ENCODE measurements at regions not wholly inside any gene's neighbourhood (a gene's known extent, or its start where the extent isn't known, plus 50 kb on each side); places are given as distances from the start of the nearest gene placed in this dataset.

DNA sequence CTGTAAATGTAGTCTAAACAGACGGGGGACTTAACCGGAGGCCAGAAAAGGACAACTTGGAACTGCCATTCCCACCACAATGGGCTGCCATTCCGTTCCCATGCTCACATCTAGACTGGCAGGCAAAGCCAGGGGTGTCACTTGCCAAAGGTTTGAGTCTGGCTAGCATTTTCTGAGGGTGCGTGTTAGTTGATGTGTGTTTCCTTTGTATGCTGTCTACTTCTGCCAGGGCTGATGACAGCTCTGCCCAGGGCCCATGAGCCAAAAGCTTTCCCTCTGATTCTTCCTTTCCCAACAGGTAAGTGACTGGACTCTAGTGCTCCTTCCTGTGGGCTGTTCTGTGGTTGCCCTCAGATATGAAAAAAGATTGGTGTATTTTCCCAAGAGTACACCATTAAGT is 68.0 kb downstream of the ZNF608 start:
- no peak overlapping the region for H3K9ac ChIP-seq (ENCODE audit: control insufficient read depth, extremely low read depth, insufficient read depth, low read length)
- no peaks in the 10 kb centered on the region for H3K9me1 ChIP-seq (ENCODE audit: control insufficient read depth, extremely low read depth, insufficient read depth, low read length)
- TF ChIP-seq, protein P1, sequence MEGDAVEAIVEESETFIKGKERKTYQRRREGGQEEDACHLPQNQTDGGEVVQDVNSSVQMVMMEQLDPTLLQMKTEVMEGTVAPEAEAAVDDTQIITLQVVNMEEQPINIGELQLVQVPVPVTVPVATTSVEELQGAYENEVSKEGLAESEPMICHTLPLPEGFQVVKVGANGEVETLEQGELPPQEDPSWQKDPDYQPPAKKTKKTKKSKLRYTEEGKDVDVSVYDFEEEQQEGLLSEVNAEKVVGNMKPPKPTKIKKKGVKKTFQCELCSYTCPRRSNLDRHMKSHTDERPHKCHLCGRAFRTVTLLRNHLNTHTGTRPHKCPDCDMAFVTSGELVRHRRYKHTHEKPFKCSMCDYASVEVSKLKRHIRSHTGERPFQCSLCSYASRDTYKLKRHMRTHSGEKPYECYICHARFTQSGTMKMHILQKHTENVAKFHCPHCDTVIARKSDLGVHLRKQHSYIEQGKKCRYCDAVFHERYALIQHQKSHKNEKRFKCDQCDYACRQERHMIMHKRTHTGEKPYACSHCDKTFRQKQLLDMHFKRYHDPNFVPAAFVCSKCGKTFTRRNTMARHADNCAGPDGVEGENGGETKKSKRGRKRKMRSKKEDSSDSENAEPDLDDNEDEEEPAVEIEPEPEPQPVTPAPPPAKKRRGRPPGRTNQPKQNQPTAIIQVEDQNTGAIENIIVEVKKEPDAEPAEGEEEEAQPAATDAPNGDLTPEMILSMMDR (optimal IDR thresholded peaks at IDR 0.05 in 1 of 3, IDR thresholded peaks at IDR 0.05 in 1 of 3, conservative IDR thresholded peaks at IDR 0.05 in 1 of 3; ENCODE audit: extremely low read depth in 1 of 3, insufficient read depth in 2 of 3, low read length in 3 of 3): no peak
- TF ChIP-seq EZH2 (IDR thresholded peaks at IDR 0.05; ENCODE audit: low read length): no peak
- peak; percentile 32 for FAIRE-seq
- H3K27me3 ChIP-seq (ENCODE audit: control insufficient read depth, extremely low read depth, insufficient read depth, low read length): no peaks in the 10 kb centered on the region
- no peaks in the 10 kb centered on the region for H3K9me3 ChIP-seq (ENCODE audit: control insufficient read depth, low read depth, low read length)
- no peak for DNase-seq (ENCODE audit: low read depth, low spot score)
- no peak overlapping the region for H3K4me2 ChIP-seq (ENCODE audit: control insufficient read depth, extremely low read depth, insufficient read depth, low read depth, low read length)
- dilution Hi-C loops (cut with MboI; ENCODE audit: extremely low pct_ligation_motif_present, low sequenced_read_pairs): no loop called here
- H3K4me3 ChIP-seq (ENCODE audit: control insufficient read depth in 2 of 3, extremely low read depth in 1 of 3, insufficient read depth in 2 of 3, low read depth in 1 of 3, low read length in 3 of 3): no peak overlapping the region
- no peaks in the 10 kb centered on the region for H4K20me1 ChIP-seq (ENCODE audit: control insufficient read depth, extremely low read depth, insufficient read depth, low read length)
- H3K4me1 ChIP-seq (ENCODE audit: control insufficient read depth, extremely low read depth, insufficient read depth, low read length): no peaks in the 10 kb centered on the region
- no peak overlapping the region for H3K27ac ChIP-seq (ENCODE audit: control insufficient read depth, insufficient read depth, low read length)
- H3K79me2 ChIP-seq (ENCODE audit: control insufficient read depth, insufficient read depth, low read length): no peaks in the 10 kb centered on the region
- H3K36me3 ChIP-seq (ENCODE audit: control insufficient read depth in 2 of 2, extremely low read depth in 1 of 2, insufficient read depth in 2 of 2, low read length in 2 of 2): no peaks in the 10 kb centered on the region
- H2AFZ ChIP-seq (ENCODE audit: control insufficient read depth, low read length): no peak overlapping the region

DNA sequence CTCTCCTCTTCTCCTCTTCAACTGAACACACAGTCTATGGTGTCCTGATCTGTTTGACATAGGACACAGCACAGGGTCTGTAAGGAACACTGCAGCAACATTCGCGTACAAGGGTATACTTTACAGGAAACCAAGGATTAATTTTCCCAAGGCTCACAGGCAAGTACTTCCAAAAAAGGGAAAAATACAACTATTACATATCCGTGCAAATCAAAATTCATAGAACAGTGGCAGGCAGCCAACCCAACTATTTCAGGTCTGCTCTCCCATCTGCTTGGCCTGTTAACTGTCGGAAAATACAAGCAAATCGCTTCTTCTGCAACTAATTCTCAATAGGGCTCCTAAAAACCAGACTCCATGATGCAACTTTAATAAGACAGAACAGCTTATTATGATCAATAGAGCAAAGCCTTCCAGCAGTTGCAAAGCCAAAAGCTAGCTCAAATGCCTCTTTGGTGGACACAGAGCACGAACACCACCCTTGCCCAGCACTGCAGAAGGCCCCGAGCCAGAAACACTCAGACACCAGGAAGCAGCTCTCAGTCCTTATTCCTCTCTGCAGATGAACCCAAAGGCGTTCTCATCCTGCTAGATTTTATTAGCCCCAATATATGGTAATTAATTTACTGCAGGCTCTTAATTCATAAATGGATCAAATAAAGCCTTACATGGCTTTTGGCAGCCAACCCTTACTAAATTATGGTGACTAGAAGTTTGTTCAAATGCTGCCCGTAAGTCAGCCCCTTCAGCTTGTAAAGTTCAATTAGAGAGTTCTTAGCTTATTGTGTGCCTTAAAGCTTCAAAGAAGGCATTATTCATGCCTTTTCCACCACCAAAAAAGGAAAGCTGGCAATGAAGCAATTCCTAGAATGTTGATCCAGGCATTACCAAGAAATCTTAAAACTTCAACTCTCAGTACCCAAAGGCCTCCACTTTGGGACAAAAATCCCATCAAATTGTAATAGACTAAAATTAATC is 68.8 kb downstream of the ZNF608 start:
- no peak overlapping the region for H3K4me3 ChIP-seq (ENCODE audit: control insufficient read depth in 2 of 3, extremely low read depth in 1 of 3, insufficient read depth in 2 of 3, low read depth in 1 of 3, low read length in 3 of 3)

More for the DNA sequence above, 68.8 kb downstream of the ZNF608 start:
- H2AFZ ChIP-seq (ENCODE audit: control insufficient read depth, low read length): no peak overlapping the region
- FAIRE-seq (no peak), DNase-seq (ENCODE audit: low read depth, low spot score) (no peak)
- TF ChIP-seq, protein P1 (optimal IDR thresholded peaks at IDR 0.05 in 1 of 3, IDR thresholded peaks at IDR 0.05 in 1 of 3, conservative IDR thresholded peaks at IDR 0.05 in 1 of 3; ENCODE audit: extremely low read depth in 1 of 3, insufficient read depth in 2 of 3, low read length in 3 of 3): no peak
- TF ChIP-seq EZH2 (IDR thresholded peaks at IDR 0.05; ENCODE audit: low read length): no peak
- H3K9me3 ChIP-seq (ENCODE audit: control insufficient read depth, low read depth, low read length): no peaks in the 10 kb centered on the region
- no peaks in the 10 kb centered on the region for H3K79me2 ChIP-seq (ENCODE audit: control insufficient read depth, insufficient read depth, low read length)
- H3K4me1 ChIP-seq (ENCODE audit: control insufficient read depth, extremely low read depth, insufficient read depth, low read length): no peaks in the 10 kb centered on the region
- no peaks in the 10 kb centered on the region for H3K27me3 ChIP-seq (ENCODE audit: control insufficient read depth, extremely low read depth, insufficient read depth, low read length)
- no peak overlapping the region for H3K4me2 ChIP-seq (ENCODE audit: control insufficient read depth, extremely low read depth, insufficient read depth, low read depth, low read length)
- H3K9me1 ChIP-seq (ENCODE audit: control insufficient read depth, extremely low read depth, insufficient read depth, low read length): no peaks in the 10 kb centered on the region
- no peak overlapping the region for H3K27ac ChIP-seq (ENCODE audit: control insufficient read depth, insufficient read depth, low read length)
- no peaks in the 10 kb centered on the region for H4K20me1 ChIP-seq (ENCODE audit: control insufficient read depth, extremely low read depth, insufficient read depth, low read length)
- dilution Hi-C loops (cut with MboI; ENCODE audit: extremely low pct_ligation_motif_present, low sequenced_read_pairs): no loop called here
- no peak overlapping the region for H3K9ac ChIP-seq (ENCODE audit: control insufficient read depth, extremely low read depth, insufficient read depth, low read length)
- H3K36me3 ChIP-seq (ENCODE audit: control insufficient read depth in 2 of 2, extremely low read depth in 1 of 2, insufficient read depth in 2 of 2, low read length in 2 of 2): no peaks in the 10 kb centered on the region

All from keratinocyte (primary cell).